ENCODE measurements at regions not wholly inside any gene's neighbourhood (a gene's known extent, or its start where the extent isn't known, plus 50 kb on each side); places are given as distances from the start of the nearest gene placed in this dataset.

DNA sequence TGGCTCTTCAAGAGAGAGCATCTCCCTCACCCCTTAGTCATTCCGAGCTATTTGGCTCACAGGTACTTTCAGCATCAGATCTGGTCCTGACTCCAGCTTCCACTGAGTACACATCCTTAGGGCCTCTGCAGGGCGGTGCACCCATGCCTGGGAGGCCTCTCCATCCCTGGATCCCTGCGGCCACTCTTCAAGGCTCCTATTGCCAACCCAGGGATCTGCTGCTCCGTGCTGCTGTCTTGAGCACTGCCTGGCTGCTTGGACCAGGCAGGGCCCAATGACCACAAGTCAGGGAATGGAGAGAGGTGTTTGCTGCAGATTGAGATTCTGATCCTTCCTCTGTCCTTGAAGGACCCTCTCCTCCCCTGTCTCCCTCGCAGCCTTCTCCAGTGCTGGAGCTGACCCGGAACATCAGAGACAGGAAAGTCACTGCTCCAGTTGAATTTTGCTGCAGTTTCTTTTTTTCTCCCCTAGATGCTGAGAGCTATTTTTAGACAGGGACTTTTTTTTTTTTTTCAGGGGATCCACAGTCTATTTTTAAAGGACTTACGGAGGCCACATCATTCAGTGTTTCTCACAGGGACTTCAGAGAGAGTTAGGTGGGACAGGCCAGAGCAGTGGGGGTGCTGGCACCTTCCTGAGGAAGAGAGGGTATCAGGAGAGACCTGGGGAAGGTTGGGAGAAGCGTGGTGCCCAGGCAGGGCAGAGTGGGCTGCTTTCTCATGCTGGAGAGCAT is 50.1 kb upstream of the KCNA1 start:
- no peak for DNase-seq
